WI38 (cell line): ENCODE measurements at regions not wholly inside any gene's neighbourhood (a gene's known extent, or its start where the extent isn't known, plus 50 kb on each side); places are given as distances from the start of the nearest gene placed in this dataset.

Experiments used
- H3K4me3 ChIP-seq: 2 replicates; pipeline ENCODE4 v1.5.1; 2011; ENCODE audit warnings: low read depth, mild to moderate bottlenecking, control low read depth, low read length
- CTCF ChIP-seq: IDR thresholded peaks from 2 replicates; pipeline ENCODE4 v1.5.1; 2012; ENCODE audit warnings: low read depth, mild to moderate bottlenecking, control low read depth, low read length

- no peak for TF ChIP-seq CTCF
- no peak overlapping the region for H3K4me3 ChIP-seq
Measured at GRCh38 chr12:45536284-45536683, 193.2 kb upstream of the ARID2 start.

GRCh38 chr12:45540661-45541341 is 188.7 kb upstream of the ARID2 start:
- no peak overlapping the region for H3K4me3 ChIP-seq
- no peak for TF ChIP-seq CTCF

- peak; percentile 75 for TF ChIP-seq CTCF
- no peak overlapping the region for H3K4me3 ChIP-seq
Measured at GRCh38 chr12:45543887-45544286, 185.6 kb upstream of the ARID2 start.

GRCh38 chr12:45546545-45546944 is 183.0 kb upstream of the ARID2 start:
- no peak overlapping the region for H3K4me3 ChIP-seq

GRCh38 chr12:45547132-45547531 is 182.4 kb upstream of the ARID2 start:
- no peak for TF ChIP-seq CTCF
- no peak overlapping the region for H3K4me3 ChIP-seq

More at GRCh38 chr12:45546545-45546944, 183.0 kb upstream of the ARID2 start:
- no peak for TF ChIP-seq CTCF

GRCh38 chr12:45547822-45548221 is 181.7 kb upstream of the ARID2 start:
- TF ChIP-seq CTCF = no peak
- H3K4me3 ChIP-seq = no peak overlapping the region

- TF ChIP-seq CTCF = no peak
Measured at GRCh38 chr12:45548426-45548825, 181.1 kb upstream of the ARID2 start.

More at GRCh38 chr12:45548426-45548825, 181.1 kb upstream of the ARID2 start:
- H3K4me3 ChIP-seq = no peak overlapping the region
